Kidney (tissue), 13 donors: ENCODE measurements at regions not wholly inside any gene's neighbourhood (a gene's known extent, or its start where the extent isn't known, plus 50 kb on each side); places are given as distances from the start of the nearest gene placed in this dataset.

ENCODE experiments used
- DNase-seq, 5 donors: peaks; one replicate each; pipeline ENCODE4 v3.0.0-alpha.2; 2013 to 2020
- FAIRE-seq: peaks from 2 replicates; lab custom pipeline; 2012; peaks lifted over from hg19 to GRCh38; lab: Jason Lieb, UNC
- H3K27ac ChIP-seq, 2 donors: one replicate each; pipeline ENCODE4 v1.7.0; 2013; ENCODE audit warnings: low read depth in 2 of 2, low read length in 2 of 2, inconsistent platforms in 1 of 2
- H3K27me3 ChIP-seq: one replicate; pipeline ENCODE4 v1.7.1; 2013; ENCODE audit warnings: low read length, inconsistent platforms; ENCODE audit not compliant: control insufficient read depth, insufficient read depth
- H3K36me3 ChIP-seq, 3 donors: one replicate each; pipeline versions ENCODE4 v1.7.0 to v1.7.1; 2013; ENCODE audit warnings: low read length in 3 of 3, control low read depth in 1 of 3, inconsistent platforms in 1 of 3; ENCODE audit not compliant: insufficient read depth in 3 of 3, control insufficient read depth in 2 of 3
- H3K4me1 ChIP-seq, 3 donors: one replicate each; pipeline versions ENCODE4 v1.7.0 to v1.7.1; 2013; ENCODE audit warnings: low read length in 3 of 3, inconsistent platforms in 1 of 3, low read depth in 1 of 3; ENCODE audit not compliant: control insufficient read depth in 2 of 3, insufficient read depth in 2 of 3
- H3K4me3 ChIP-seq, 3 donors: one replicate each; pipeline versions ENCODE4 v1.7.0 to v1.8.1; 2013; ENCODE audit warnings: low read length in 3 of 3, control low read depth in 1 of 3, inconsistent platforms in 1 of 3
- H3K9ac ChIP-seq, 3 donors: one replicate each; pipeline versions ENCODE4 v1.7.0 to v1.7.1; 2013; ENCODE audit warnings: low read length in 3 of 3, control low read depth in 1 of 3, inconsistent platforms in 1 of 3
- H3K9me3 ChIP-seq, 3 donors: one replicate each; pipeline versions ENCODE4 v1.7.0 to v1.7.1; 2013; ENCODE audit warnings: low read length in 3 of 3, control low read depth in 1 of 3, inconsistent platforms in 1 of 3; ENCODE audit not compliant: control insufficient read depth in 2 of 3, insufficient read depth in 1 of 3
- CTCF ChIP-seq: IDR thresholded peaks from 3 replicates; pipeline ENCODE4 v1.5.1; 2012; ENCODE audit warnings: mild to moderate bottlenecking, moderate library complexity, borderline replicate concordance; ENCODE audit not compliant: insufficient read depth; ENCODE audit errors: extremely low read depth
- intact Hi-C: fragments of 100-400 bp; cut with DNase I; formaldehyde crosslinking; loops from one replicate; pipeline ENCODE4 v1.11.1; 2022
- donor health status: control.
- donor health status: control.
- donor health status: control.
- donor health status: control.
- donor health status: control.
- donor health status: DM: yes; HTN: yes; CAD: no.
- donor health status: Normal renal cell carcinoma (clear cell type).

DNA sequence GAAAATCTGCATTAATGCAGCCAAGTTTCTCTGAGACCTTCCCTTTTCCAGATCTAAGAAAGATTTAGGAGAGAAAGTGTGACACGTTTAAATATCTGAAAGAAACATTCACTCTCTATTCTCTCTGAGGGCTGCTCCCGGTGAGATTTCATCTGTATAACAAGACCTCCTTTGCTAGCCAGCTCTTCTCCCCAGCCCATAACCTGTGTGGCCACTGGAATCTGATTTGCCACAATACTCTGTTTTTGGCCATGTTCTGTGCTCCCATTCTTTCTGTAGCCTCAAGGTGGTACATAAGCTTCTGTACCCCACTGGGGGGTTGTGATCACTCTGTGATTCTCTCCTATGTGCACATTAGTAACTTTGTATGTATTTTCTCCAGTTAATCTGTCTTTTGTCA is 291.0 kb upstream of the SEMA6A start:
- Histone ChIP-seq H3K27me3 (no peaks in the 10 kb centered on the region), H3K36me3 (no peaks in the 10 kb centered on the region), H3K4me1 (no peaks in the 10 kb centered on the region), H3K9ac (no peak overlapping the region), H3K27ac (no peak overlapping the region), H3K9me3 (peaks cover 0 to 6% (median 0%) of the 10 kb centered on the region in 3 donors), H3K4me3 (no peak overlapping the region)
- no peak for DNase-seq
- intact Hi-C loops, result no loop called here
- no peak for TF ChIP-seq CTCF
- no peak for FAIRE-seq

- H3K4me3 ChIP-seq, result no peak overlapping the region
- H3K27ac ChIP-seq, result no peak overlapping the region
- H3K36me3 ChIP-seq, result no peaks in the 10 kb centered on the region
- peaks cover 0 to 5% (median 0%) of the 10 kb centered on the region in 3 donors for H3K9me3 ChIP-seq
- DNase-seq (no peak), FAIRE-seq (no peak)
- H3K4me1 ChIP-seq, result no peaks in the 10 kb centered on the region
- no peak overlapping the region for H3K9ac ChIP-seq
- TF ChIP-seq CTCF, result no peak
- H3K27me3 ChIP-seq, result no peaks in the 10 kb centered on the region
- intact Hi-C loops, result no loop called here
These were observed 290.2 kb upstream of the SEMA6A start for GRCh38 chr5:116864838-116865190.

GRCh38 chr5:116864157-116864837 is 289.7 kb upstream of the SEMA6A start:
- no peak overlapping the region for H3K4me3 ChIP-seq
- no peak overlapping the region for H3K9ac ChIP-seq
- FAIRE-seq, result no peak
- H3K27me3 ChIP-seq, result no peaks in the 10 kb centered on the region
- H3K27ac ChIP-seq, result no peak overlapping the region
- intact Hi-C loops, result no loop called here
- no peaks in the 10 kb centered on the region for H3K36me3 ChIP-seq
- TF ChIP-seq CTCF, result no peak
- H3K9me3 ChIP-seq, result peaks cover 0 to under 1% (median 0%) of the 10 kb centered on the region in 3 donors
- no peaks in the 10 kb centered on the region for H3K4me1 ChIP-seq
- DNase-seq, result peak in 4 of 5 donors; percentile 46 to 63 (median 55)
